ENCODE measurements at regions not wholly inside any gene's neighbourhood (a gene's known extent, or its start where the extent isn't known, plus 50 kb on each side); places are given as distances from the start of the nearest gene placed in this dataset.

- DNase-seq (ENCODE audit: low spot score) = no peak
Observed at GRCh38 chr5:38753776-38754175, 92.0 kb upstream of the OSMR start.

GRCh38 chr5:38755181-38755580 lies 90.6 kb upstream of the OSMR start:
- no peak for DNase-seq (ENCODE audit: low spot score)

GRCh38 chr5:38756068-38756467 lies 89.7 kb upstream of the OSMR start:
- no peak for DNase-seq (ENCODE audit: low spot score)

- DNase-seq (ENCODE audit: low spot score) = no peak
Observed at GRCh38 chr5:38757451-38758245, 88.2 kb upstream of the OSMR start.

- DNase-seq (ENCODE audit: low spot score) = no peak
Observed at GRCh38 chr5:38758774-38759600, 86.8 kb upstream of the OSMR start.

GRCh38 chr5:38764937-38765391 lies 80.8 kb upstream of the OSMR start:
- no peak for DNase-seq (ENCODE audit: low spot score)

- DNase-seq (ENCODE audit: low spot score) = no peak
Observed at GRCh38 chr5:38765399-38765861, 80.4 kb upstream of the OSMR start.

- no peak for DNase-seq (ENCODE audit: low spot score)
Observed at GRCh38 chr5:38766151-38766550, 79.7 kb upstream of the OSMR start.

GRCh38 chr5:38768412-38769211 lies 77.2 kb upstream of the OSMR start:
- no peak for DNase-seq (ENCODE audit: low spot score)

- DNase-seq (ENCODE audit: low spot score) = no peak
Observed at GRCh38 chr5:38772471-38772870, 73.3 kb upstream of the OSMR start.

- DNase-seq (ENCODE audit: low spot score) = no peak
Observed at GRCh38 chr5:38775218-38775840, 70.5 kb upstream of the OSMR start.

- no peak for DNase-seq (ENCODE audit: low spot score)
Observed at GRCh38 chr5:38776149-38776896, 69.5 kb upstream of the OSMR start.

- no peak for DNase-seq (ENCODE audit: low spot score)
Observed at GRCh38 chr5:38777111-38777510, 68.7 kb upstream of the OSMR start.

GRCh38 chr5:38780316-38780715 lies 65.5 kb upstream of the OSMR start:
- no peak for DNase-seq (ENCODE audit: low spot score)

GRCh38 chr5:38780945-38781344 lies 64.9 kb upstream of the OSMR start:
- no peak for DNase-seq (ENCODE audit: low spot score)

- DNase-seq (ENCODE audit: low spot score) = no peak
Observed at GRCh38 chr5:38782180-38782835, 63.5 kb upstream of the OSMR start.

GRCh38 chr5:38783011-38783561 lies 62.7 kb upstream of the OSMR start:
- peak; percentile 19 for DNase-seq (ENCODE audit: low spot score)

GRCh38 chr5:38789134-38789533 lies 56.7 kb upstream of the OSMR start:
- no peak for DNase-seq (ENCODE audit: low spot score)

- no peak for DNase-seq (ENCODE audit: low spot score)
Observed at GRCh38 chr5:38789777-38790176, 56.0 kb upstream of the OSMR start.

- no peak for DNase-seq (ENCODE audit: low spot score)
Observed at GRCh38 chr5:38790268-38790667, 55.5 kb upstream of the OSMR start.

All from HuH-7.5 (cell line).